ENCODE measurements at regions not wholly inside any gene's neighbourhood (a gene's known extent, or its start where the extent isn't known, plus 50 kb on each side); places are given as distances from the start of the nearest gene placed in this dataset.

DNA sequence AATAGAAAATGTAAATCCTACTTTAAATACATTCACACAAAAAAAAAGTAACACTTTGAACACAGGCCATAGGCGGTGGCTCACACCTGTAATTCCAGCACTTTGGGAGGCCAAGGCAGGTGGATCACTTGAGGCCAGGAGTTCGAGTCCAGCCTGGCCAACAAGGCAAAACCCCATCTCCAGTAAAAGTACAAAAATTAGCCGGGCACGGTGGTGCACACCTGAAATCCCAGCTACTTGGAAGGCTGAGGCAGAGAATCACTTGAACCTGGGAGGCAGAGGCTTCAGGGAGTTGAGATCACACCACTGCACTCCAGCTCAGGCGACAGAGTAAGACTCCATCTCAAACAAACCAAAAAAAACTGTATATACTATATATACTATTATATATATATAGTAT lies 303.6 kb downstream of the BCL11A start:
- no peak for TF ChIP-seq GATA3 (IDR thresholded peaks at IDR 0.05; ENCODE audit: low read depth, low read length)
- TF ChIP-seq GATA2 (IDR thresholded peaks at IDR 0.05; ENCODE audit: low read depth, low read length), result no peak

- TF ChIP-seq GATA3 (IDR thresholded peaks at IDR 0.05; ENCODE audit: low read depth, low read length), result no peak
- TF ChIP-seq GATA2 (IDR thresholded peaks at IDR 0.05; ENCODE audit: low read depth, low read length), result no peak
These were observed 306.0 kb downstream of the BCL11A start for GRCh38 chr2:60247471-60247870.

- TF ChIP-seq GATA2 (IDR thresholded peaks at IDR 0.05; ENCODE audit: low read depth, low read length) (no peak), GATA3 (IDR thresholded peaks at IDR 0.05; ENCODE audit: low read depth, low read length) (no peak)
These were observed 306.9 kb downstream of the BCL11A start for GRCh38 chr2:60246583-60246982.

DNA sequence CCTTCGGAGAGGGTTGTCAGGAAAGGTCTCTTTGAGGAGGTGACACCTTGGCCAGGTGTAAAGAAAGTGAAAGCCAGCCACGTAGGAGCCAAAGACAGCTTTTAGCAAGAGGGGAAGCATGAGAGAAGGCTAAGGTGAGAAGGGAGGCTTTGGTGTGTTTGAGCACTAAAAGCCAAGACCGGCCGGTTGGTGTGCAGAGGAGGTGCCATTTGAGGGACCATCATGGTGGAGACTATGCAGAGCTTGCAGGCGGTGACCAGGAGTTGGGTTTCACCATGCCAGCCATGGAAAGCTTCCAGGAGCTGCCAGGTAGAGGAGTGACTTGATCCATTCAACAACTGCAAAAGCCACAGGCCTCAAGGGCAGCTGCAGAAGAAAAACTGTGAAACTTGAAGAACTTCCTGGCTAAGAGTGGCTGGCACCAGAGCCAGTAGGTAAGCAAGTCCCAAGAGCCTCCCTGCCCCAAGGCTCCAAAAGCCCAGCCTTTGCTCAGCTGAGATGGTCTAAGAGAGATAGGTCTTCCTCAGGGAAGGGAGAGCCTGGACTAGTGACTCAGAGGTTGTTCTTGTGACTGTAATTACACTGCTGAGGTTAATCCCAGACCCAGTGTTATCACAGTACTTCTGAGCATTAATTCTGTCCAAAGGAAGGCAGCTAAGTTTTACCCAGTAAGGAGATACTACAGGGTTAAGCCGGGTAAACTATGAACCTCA lies 319.0 kb downstream of the BCL11A start:
- no peak for TF ChIP-seq GATA3 (IDR thresholded peaks at IDR 0.05; ENCODE audit: low read depth, low read length)
- no peak for TF ChIP-seq GATA2 (IDR thresholded peaks at IDR 0.05; ENCODE audit: low read depth, low read length)

DNA sequence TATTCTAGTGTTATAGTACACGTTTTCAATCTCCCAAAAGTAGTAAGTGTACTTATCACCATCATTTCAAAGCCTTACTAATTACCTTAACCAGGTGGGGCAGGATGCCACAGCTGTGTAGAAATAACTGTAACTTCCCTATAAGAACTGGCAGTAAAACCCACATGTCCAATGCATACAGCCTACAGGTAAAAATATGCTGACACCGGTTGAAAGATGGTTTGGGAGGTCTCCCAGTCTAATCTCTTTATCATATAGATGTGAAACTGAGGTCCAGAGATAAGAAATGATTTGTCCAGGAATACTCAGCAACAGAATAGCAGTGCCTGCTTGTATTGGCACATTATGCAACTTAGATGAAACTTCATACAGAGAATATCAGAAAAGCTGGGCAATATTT lies 322.9 kb downstream of the BCL11A start:
- no peak for TF ChIP-seq GATA2 (IDR thresholded peaks at IDR 0.05; ENCODE audit: low read depth, low read length)

- no peak for TF ChIP-seq GATA2 (IDR thresholded peaks at IDR 0.05; ENCODE audit: low read depth, low read length)
- no peak for TF ChIP-seq GATA3 (IDR thresholded peaks at IDR 0.05; ENCODE audit: low read depth, low read length)
These were observed 323.4 kb downstream of the BCL11A start for GRCh38 chr2:60230037-60230436.

DNA sequence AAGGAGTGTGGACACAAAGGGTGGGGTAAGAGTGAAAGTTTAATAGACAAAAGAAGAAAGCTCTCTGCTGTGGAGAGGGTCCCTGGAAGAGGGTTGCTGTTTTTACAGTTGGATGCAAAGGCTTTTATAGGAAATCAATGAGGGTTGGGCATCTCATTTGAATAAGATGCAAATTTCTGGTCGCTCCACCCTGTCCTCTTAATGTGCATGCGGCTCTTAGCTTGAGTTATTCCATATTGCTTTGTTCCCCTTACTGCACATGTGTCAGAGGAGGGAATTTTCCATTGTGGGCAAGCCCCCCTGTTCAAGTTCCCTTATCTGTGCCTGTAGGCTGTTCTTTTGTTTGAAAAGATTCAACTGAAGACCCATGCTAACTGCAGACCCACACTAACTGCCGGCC lies 326.5 kb downstream of the BCL11A start:
- no peak for TF ChIP-seq GATA3 (IDR thresholded peaks at IDR 0.05; ENCODE audit: low read depth, low read length)
- no peak for TF ChIP-seq GATA2 (IDR thresholded peaks at IDR 0.05; ENCODE audit: low read depth, low read length)

GRCh38 chr2:60226191-60226590 lies 327.3 kb downstream of the BCL11A start:
- no peak for TF ChIP-seq GATA3 (IDR thresholded peaks at IDR 0.05; ENCODE audit: low read depth, low read length)
- TF ChIP-seq GATA2 (IDR thresholded peaks at IDR 0.05; ENCODE audit: low read depth, low read length), result no peak

DNA sequence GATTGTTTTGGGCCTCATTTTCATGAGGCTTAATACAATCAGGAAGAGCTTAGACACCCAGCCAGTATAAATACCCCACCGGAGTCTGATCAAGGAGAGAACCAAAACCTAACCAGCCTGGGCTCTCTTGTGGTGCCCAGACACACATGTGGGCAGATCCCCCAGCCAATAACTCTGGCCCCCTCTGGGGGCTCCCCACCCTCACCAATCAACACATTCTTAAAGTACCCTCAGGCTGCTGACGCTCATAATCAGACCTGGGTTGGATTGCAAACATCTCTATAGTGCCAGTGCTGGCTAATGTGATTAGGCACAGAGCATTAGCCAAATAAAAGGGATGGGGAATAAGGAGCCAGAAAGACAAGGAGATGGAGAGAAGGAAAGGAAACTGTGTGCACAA lies 329.6 kb downstream of the BCL11A start:
- TF ChIP-seq GATA3 (IDR thresholded peaks at IDR 0.05; ENCODE audit: low read depth, low read length), result no peak
- TF ChIP-seq GATA2 (IDR thresholded peaks at IDR 0.05; ENCODE audit: low read depth, low read length), result no peak

DNA sequence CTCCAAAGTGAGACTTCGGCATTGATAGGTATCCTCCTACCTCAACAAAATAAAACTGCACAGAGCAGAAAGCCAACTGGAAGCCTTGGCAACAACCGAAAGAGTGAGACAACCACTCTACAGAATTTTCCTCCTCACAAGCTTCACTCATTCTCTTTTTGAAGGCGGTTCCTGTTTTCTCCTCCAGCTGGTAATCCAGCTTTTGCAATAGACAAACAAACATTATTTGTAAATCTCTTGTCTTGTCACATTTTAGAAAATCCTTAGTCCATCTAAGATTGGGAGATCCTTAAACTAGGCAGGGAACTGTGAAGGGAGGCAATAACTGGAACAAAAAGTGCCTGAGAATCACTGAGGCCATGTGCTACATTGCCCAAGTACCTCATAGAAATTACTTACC lies 332.4 kb downstream of the BCL11A start:
- TF ChIP-seq GATA2 (IDR thresholded peaks at IDR 0.05; ENCODE audit: low read depth, low read length), result no peak
- TF ChIP-seq GATA3 (IDR thresholded peaks at IDR 0.05; ENCODE audit: low read depth, low read length), result no peak

GRCh38 chr2:60219536-60219935 lies 333.9 kb downstream of the BCL11A start:
- TF ChIP-seq GATA3 (IDR thresholded peaks at IDR 0.05; ENCODE audit: low read depth, low read length), result no peak
- no peak for TF ChIP-seq GATA2 (IDR thresholded peaks at IDR 0.05; ENCODE audit: low read depth, low read length)

GRCh38 chr2:60216452-60216995 lies 336.9 kb downstream of the BCL11A start:
- TF ChIP-seq GATA3 (IDR thresholded peaks at IDR 0.05; ENCODE audit: low read depth, low read length) (no peak), GATA2 (IDR thresholded peaks at IDR 0.05; ENCODE audit: low read depth, low read length) (no peak)

DNA sequence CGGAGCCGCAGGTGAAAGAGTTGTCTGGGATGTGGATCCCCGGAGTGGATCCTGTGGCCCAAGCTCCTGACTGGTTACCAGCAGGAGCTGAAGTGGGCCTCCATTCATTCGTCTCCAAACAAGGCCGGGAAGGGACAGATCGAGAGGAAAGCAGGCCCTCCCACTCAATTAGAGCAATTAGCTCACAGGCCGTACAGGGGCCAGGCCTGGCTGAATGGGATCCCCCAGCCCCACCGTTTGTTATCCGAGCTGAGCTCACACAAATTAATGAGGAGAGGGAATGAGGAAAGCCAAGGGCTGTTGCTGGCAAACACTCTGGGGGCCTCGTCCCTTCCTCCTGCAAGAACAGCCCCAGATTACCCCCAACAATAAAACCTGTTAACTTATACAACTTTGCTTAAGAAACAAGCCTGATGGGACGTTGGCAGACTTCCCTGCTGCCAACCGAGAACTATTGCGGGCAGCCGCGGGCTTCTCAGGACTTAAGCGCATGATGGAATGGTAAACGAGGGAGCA lies 338.0 kb downstream of the BCL11A start:
- TF ChIP-seq GATA2 (IDR thresholded peaks at IDR 0.05; ENCODE audit: low read depth, low read length) (no peak), GATA3 (IDR thresholded peaks at IDR 0.05; ENCODE audit: low read depth, low read length) (no peak)

DNA sequence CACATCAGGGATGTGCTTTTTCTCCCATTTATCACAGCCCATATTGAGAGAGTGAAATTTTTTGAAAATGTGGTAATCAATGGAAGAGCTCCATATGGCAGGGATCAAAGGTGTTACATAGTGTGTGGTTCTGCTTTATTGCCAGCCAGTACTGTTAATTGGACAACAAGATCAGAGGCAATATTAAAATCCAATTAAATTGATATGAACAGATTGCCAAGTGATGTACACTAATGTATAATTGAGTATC lies 338.9 kb downstream of the BCL11A start:
- TF ChIP-seq GATA2 (IDR thresholded peaks at IDR 0.05; ENCODE audit: low read depth, low read length) (no peak), GATA3 (IDR thresholded peaks at IDR 0.05; ENCODE audit: low read depth, low read length) (no peak)

DNA sequence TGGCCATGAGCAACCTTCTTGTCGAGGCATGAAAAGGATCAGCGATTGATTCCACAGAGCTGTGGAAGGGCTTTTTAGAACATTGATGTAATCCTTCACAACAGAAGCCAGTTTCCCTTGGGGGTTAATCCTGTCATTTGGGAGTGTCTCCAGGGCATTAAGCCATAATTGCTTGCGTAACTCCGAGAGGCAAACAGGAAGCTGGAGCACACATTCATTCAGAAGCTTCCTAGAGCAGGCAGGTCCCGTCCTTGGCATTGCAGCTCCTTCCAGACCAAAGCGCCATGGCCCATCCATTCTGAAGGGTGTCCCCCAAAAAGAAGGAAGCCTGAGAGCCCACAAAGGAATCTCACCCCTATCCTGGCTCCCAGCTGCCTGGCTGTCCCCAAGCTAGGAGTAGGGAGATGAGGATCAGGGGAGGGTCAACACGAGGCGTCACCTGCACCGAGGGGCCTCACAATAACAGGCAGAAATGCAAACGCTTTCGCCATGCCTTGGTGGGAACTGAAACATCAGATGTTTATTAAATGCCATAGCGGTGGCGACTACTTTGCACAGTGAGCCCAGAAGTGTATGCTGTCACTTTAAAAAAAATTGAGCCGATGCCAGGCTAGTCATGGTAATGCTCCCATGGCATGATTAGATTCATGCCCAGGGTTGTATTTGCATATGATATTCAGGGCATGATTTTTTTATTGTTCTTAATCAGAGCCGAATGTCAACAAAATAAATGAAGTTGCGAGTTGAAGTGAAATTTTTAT lies 339.4 kb downstream of the BCL11A start:
- TF ChIP-seq GATA3 (IDR thresholded peaks at IDR 0.05; ENCODE audit: low read depth, low read length), result no peak
- TF ChIP-seq GATA2 (IDR thresholded peaks at IDR 0.05; ENCODE audit: low read depth, low read length), result no peak
